GM21526 (cell line): ENCODE measurements at regions not wholly inside any gene's neighbourhood (a gene's known extent, or its start where the extent isn't known, plus 50 kb on each side); places are given as distances from the start of the nearest gene placed in this dataset.
"Not testable (repeated sequence)": the region's sequence is repeated elsewhere in the genome, so short reads cannot be mapped to it uniquely, and the experiment has no call there.

ENCODE experiments used
- ATAC-seq: cut with Tn5 transposase; IDR thresholded peaks from one replicate; pipeline ENCODE4 v1.9.1; 2021; ENCODE audit warnings: moderate library complexity; ENCODE audit not compliant: unreplicated experiment, low FRiP score

GRCh38 chr5:63732880-63733279 lies 229.4 kb downstream of the HTR1A start:
- ATAC-seq: not testable (repeated sequence)

- ATAC-seq: no peak
Observed at GRCh38 chr5:63727583-63727982, 234.7 kb downstream of the HTR1A start.

- no peak for ATAC-seq
Observed at GRCh38 chr5:63726496-63726895, 235.7 kb downstream of the HTR1A start.

- no peak for ATAC-seq
Observed at GRCh38 chr5:63719147-63719546, 243.1 kb downstream of the HTR1A start.

GRCh38 chr5:63700241-63700640 lies 262.0 kb downstream of the HTR1A start:
- no peak for ATAC-seq

- ATAC-seq: no peak
Observed at GRCh38 chr5:63697811-63698210, 264.4 kb downstream of the HTR1A start.

- ATAC-seq: no peak
Observed at GRCh38 chr5:63690546-63690945, 271.7 kb downstream of the HTR1A start.

- no peak for ATAC-seq
Observed at GRCh38 chr5:63687854-63688516, 274.3 kb downstream of the HTR1A start.

GRCh38 chr5:63686938-63687337 lies 275.3 kb downstream of the HTR1A start:
- ATAC-seq: no peak

- no peak for ATAC-seq
Observed at GRCh38 chr5:63686181-63686580, 276.1 kb downstream of the HTR1A start.

GRCh38 chr5:63685454-63685853 lies 276.8 kb downstream of the HTR1A start:
- ATAC-seq: no peak

GRCh38 chr5:63674881-63675280 lies 287.4 kb downstream of the HTR1A start:
- no peak for ATAC-seq

GRCh38 chr5:63655043-63655442 lies 307.2 kb downstream of the HTR1A start:
- ATAC-seq: no peak

- no peak for ATAC-seq
Observed at GRCh38 chr5:63650581-63650980, 311.7 kb downstream of the HTR1A start.

GRCh38 chr5:63648376-63648775 lies 313.9 kb downstream of the HTR1A start:
- ATAC-seq: no peak

- ATAC-seq: no peak
Observed at GRCh38 chr5:63629951-63630630, 332.2 kb downstream of the HTR1A start.

- ATAC-seq: no peak
Observed at GRCh38 chr5:63613442-63613841, 348.8 kb downstream of the HTR1A start.

- ATAC-seq: no peak
Observed at GRCh38 chr5:63603996-63604395, 358.2 kb downstream of the HTR1A start.

GRCh38 chr5:63602971-63603370 lies 359.3 kb downstream of the HTR1A start:
- no peak for ATAC-seq

- no peak for ATAC-seq
Observed at GRCh38 chr5:63596254-63596653, 366.0 kb downstream of the HTR1A start.

- no peak for ATAC-seq
Observed at GRCh38 chr5:63573380-63573779, 388.9 kb downstream of the HTR1A start.

GRCh38 chr5:63572740-63573139 lies 389.5 kb downstream of the HTR1A start:
- no peak for ATAC-seq
